ENCODE measurements at regions not wholly inside any gene's neighbourhood (a gene's known extent, or its start where the extent isn't known, plus 50 kb on each side); places are given as distances from the start of the nearest gene placed in this dataset.
"Not testable (repeated sequence)": the region's sequence is repeated elsewhere in the genome, so short reads cannot be mapped to it uniquely, and the experiment has no call there.

GRCh38 chr3:102712896-102713295 lies 278.1 kb downstream of the ZPLD1 start:
- H3K27me3 ChIP-seq (ENCODE audit: control insufficient read depth, insufficient read depth, low read length) = no peaks in the 10 kb centered on the region
- no peak overlapping the region for H3K4me3 ChIP-seq (ENCODE audit: low read length)
- no peaks in the 10 kb centered on the region for H3K36me3 ChIP-seq (ENCODE audit: control insufficient read depth, insufficient read depth, low read length)
- H3K4me1 ChIP-seq (ENCODE audit: control insufficient read depth, insufficient read depth, low read length) = no peaks in the 10 kb centered on the region
- H3K27ac ChIP-seq (ENCODE audit: low read depth, low read length) = no peak overlapping the region
- H3K9ac ChIP-seq (ENCODE audit: low read length) = no peak overlapping the region

GRCh38 chr3:102714567-102714966 lies 279.8 kb downstream of the ZPLD1 start:
- Histone ChIP-seq H3K4me3 (ENCODE audit: low read length) (no peak overlapping the region), H3K27ac (ENCODE audit: low read depth, low read length) (no peak overlapping the region), H3K36me3 (ENCODE audit: control insufficient read depth, insufficient read depth, low read length) (no peaks in the 10 kb centered on the region), H3K27me3 (ENCODE audit: control insufficient read depth, insufficient read depth, low read length) (no peaks in the 10 kb centered on the region), H3K9ac (ENCODE audit: low read length) (no peak overlapping the region), H3K4me1 (ENCODE audit: control insufficient read depth, insufficient read depth, low read length) (no peaks in the 10 kb centered on the region)

GRCh38 chr3:102715030-102715697 lies 280.3 kb downstream of the ZPLD1 start:
- Histone ChIP-seq H3K9ac (ENCODE audit: low read length) (no peak overlapping the region), H3K36me3 (ENCODE audit: control insufficient read depth, insufficient read depth, low read length) (no peaks in the 10 kb centered on the region), H3K4me3 (ENCODE audit: low read length) (no peak overlapping the region), H3K27me3 (ENCODE audit: control insufficient read depth, insufficient read depth, low read length) (no peaks in the 10 kb centered on the region), H3K27ac (ENCODE audit: low read depth, low read length) (no peak overlapping the region), H3K4me1 (ENCODE audit: control insufficient read depth, insufficient read depth, low read length) (no peaks in the 10 kb centered on the region)

GRCh38 chr3:102718651-102719050 lies 283.8 kb downstream of the ZPLD1 start:
- Histone ChIP-seq H3K36me3 (ENCODE audit: control insufficient read depth, insufficient read depth, low read length) (no peaks in the 10 kb centered on the region), H3K9ac (ENCODE audit: low read length) (no peak overlapping the region), H3K27ac (ENCODE audit: low read depth, low read length) (no peak overlapping the region)

DNA sequence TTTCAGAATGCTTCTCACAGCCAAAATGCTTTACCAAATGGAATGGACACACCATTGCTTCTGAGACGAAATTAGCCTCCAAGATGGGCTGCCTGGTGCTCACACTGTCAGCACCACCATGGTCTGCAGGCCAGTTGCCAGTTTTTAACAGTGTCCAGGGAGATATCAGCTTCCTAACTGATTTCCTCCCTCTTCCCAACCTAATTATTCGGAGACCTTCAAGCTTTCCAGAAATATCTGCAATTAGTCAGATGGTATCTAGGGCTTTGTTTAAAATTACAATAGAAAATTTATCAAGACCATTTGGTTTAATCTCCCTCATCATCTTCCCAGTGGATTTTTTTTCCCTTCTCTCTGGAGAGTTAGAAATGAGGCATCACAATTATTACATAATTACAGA lies 287.5 kb downstream of the ZPLD1 start:
- Histone ChIP-seq H3K4me1 (ENCODE audit: control insufficient read depth, insufficient read depth, low read length) (no peaks in the 10 kb centered on the region), H3K27ac (ENCODE audit: low read depth, low read length) (no peak overlapping the region), H3K36me3 (ENCODE audit: control insufficient read depth, insufficient read depth, low read length) (no peaks in the 10 kb centered on the region), H3K4me3 (ENCODE audit: low read length) (no peak overlapping the region), H3K27me3 (ENCODE audit: control insufficient read depth, insufficient read depth, low read length) (no peaks in the 10 kb centered on the region), H3K9ac (ENCODE audit: low read length) (no peak overlapping the region)

More at GRCh38 chr3:102718651-102719050, 283.8 kb downstream of the ZPLD1 start:
- H3K27me3 ChIP-seq (ENCODE audit: control insufficient read depth, insufficient read depth, low read length) = no peaks in the 10 kb centered on the region
- H3K4me3 ChIP-seq (ENCODE audit: low read length) = no peak overlapping the region
- H3K4me1 ChIP-seq (ENCODE audit: control insufficient read depth, insufficient read depth, low read length) = no peaks in the 10 kb centered on the region

GRCh38 chr3:102727340-102727739 lies 292.5 kb downstream of the ZPLD1 start:
- no peaks in the 10 kb centered on the region for H3K27me3 ChIP-seq (ENCODE audit: control insufficient read depth, insufficient read depth, low read length)
- no peaks in the 10 kb centered on the region for H3K4me1 ChIP-seq (ENCODE audit: control insufficient read depth, insufficient read depth, low read length)
- H3K36me3 ChIP-seq (ENCODE audit: control insufficient read depth, insufficient read depth, low read length) = no peaks in the 10 kb centered on the region
- no peak overlapping the region for H3K4me3 ChIP-seq (ENCODE audit: low read length)
- no peak overlapping the region for H3K27ac ChIP-seq (ENCODE audit: low read depth, low read length)
- H3K9ac ChIP-seq (ENCODE audit: low read length) = no peak overlapping the region

DNA sequence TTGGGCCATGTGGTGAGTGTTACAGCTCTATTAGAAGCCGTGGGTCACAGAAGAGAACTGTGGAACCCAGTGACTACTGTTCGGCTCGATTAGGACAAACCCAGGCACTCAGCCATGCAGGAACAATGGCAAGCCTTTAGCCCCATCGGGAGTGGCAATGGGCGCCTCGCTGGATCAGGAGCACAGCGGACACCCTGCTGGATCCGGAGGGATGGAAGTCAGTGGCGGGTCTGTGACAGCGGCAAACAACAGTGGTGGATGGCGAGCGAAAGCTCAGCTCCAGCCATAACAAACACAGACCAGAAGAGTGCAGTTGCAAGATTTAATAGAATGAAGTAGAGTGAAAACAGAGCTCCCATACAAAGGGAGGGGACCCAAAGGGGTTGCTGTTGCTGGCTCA lies 297.8 kb downstream of the ZPLD1 start:
- H3K4me1 ChIP-seq (ENCODE audit: control insufficient read depth, insufficient read depth, low read length); H3K4me3 ChIP-seq (ENCODE audit: low read length); H3K36me3 ChIP-seq (ENCODE audit: control insufficient read depth, insufficient read depth, low read length); H3K27ac ChIP-seq (ENCODE audit: low read depth, low read length); H3K27me3 ChIP-seq (ENCODE audit: control insufficient read depth, insufficient read depth, low read length); H3K9ac ChIP-seq (ENCODE audit: low read length): not testable (repeated sequence)

- no peaks in the 10 kb centered on the region for H3K27me3 ChIP-seq (ENCODE audit: control insufficient read depth, insufficient read depth, low read length)
- H3K9ac ChIP-seq (ENCODE audit: low read length) = no peak overlapping the region
- H3K27ac ChIP-seq (ENCODE audit: low read depth, low read length) = no peak overlapping the region
- no peaks in the 10 kb centered on the region for H3K36me3 ChIP-seq (ENCODE audit: control insufficient read depth, insufficient read depth, low read length)
- no peaks in the 10 kb centered on the region for H3K4me1 ChIP-seq (ENCODE audit: control insufficient read depth, insufficient read depth, low read length)
- H3K4me3 ChIP-seq (ENCODE audit: low read length) = no peak overlapping the region
Observed at GRCh38 chr3:102733791-102734563, 299.2 kb downstream of the ZPLD1 start.

DNA sequence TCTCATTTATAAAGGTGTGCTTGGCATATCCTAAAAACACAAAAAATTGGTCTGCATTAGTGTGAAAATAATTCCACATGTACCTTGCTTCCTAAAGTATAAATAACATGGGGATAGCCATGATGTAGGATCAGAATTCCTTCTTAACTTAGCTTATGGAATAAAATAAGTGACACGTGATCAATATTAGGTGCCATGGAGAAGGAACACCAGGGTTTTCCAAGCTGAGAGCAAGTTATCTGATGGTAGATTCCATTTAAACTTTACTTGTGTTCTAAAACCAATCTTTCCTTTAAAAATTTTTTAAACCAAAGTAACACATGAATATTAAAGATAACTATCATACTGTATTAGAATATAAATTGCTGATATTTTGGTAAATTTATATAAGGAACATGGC lies 300.5 kb downstream of the ZPLD1 start:
- no peaks in the 10 kb centered on the region for H3K4me1 ChIP-seq (ENCODE audit: control insufficient read depth, insufficient read depth, low read length)
- no peak overlapping the region for H3K4me3 ChIP-seq (ENCODE audit: low read length)
- H3K36me3 ChIP-seq (ENCODE audit: control insufficient read depth, insufficient read depth, low read length) = no peaks in the 10 kb centered on the region
- H3K27ac ChIP-seq (ENCODE audit: low read depth, low read length) = no peak overlapping the region
- H3K27me3 ChIP-seq (ENCODE audit: control insufficient read depth, insufficient read depth, low read length) = no peaks in the 10 kb centered on the region
- H3K9ac ChIP-seq (ENCODE audit: low read length) = no peak overlapping the region

GRCh38 chr3:102736288-102736974 lies 301.6 kb downstream of the ZPLD1 start:
- Histone ChIP-seq H3K27ac (ENCODE audit: low read depth, low read length) (no peak overlapping the region), H3K9ac (ENCODE audit: low read length) (no peak overlapping the region), H3K4me3 (ENCODE audit: low read length) (no peak overlapping the region), H3K27me3 (ENCODE audit: control insufficient read depth, insufficient read depth, low read length) (no peaks in the 10 kb centered on the region), H3K4me1 (ENCODE audit: control insufficient read depth, insufficient read depth, low read length) (no peaks in the 10 kb centered on the region), H3K36me3 (ENCODE audit: control insufficient read depth, insufficient read depth, low read length) (no peaks in the 10 kb centered on the region)

DNA sequence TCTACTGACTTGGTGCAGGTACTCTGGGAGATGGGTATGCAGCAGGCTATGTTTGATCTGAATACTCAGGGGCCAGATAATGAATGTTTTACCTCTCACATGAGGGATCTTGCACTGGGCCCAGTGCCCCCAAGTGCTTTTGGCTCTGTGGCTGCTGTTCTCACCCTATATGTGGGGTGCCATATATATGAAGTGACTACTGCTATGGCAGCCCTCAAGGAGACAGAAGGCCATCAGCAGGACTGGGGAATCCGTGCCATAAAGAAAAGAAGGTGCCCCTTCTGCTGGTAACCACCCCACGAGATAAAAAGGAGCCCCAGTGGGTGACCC lies 302.1 kb downstream of the ZPLD1 start:
- Histone ChIP-seq H3K4me1 (ENCODE audit: control insufficient read depth, insufficient read depth, low read length) (no peaks in the 10 kb centered on the region), H3K4me3 (ENCODE audit: low read length) (no peak overlapping the region), H3K9ac (ENCODE audit: low read length) (no peak overlapping the region), H3K27me3 (ENCODE audit: control insufficient read depth, insufficient read depth, low read length) (no peaks in the 10 kb centered on the region), H3K36me3 (ENCODE audit: control insufficient read depth, insufficient read depth, low read length) (no peaks in the 10 kb centered on the region), H3K27ac (ENCODE audit: low read depth, low read length) (no peak overlapping the region)

- Histone ChIP-seq H3K27me3 (ENCODE audit: control insufficient read depth, insufficient read depth, low read length) (no peaks in the 10 kb centered on the region), H3K9ac (ENCODE audit: low read length) (no peak overlapping the region), H3K4me3 (ENCODE audit: low read length) (no peak overlapping the region), H3K4me1 (ENCODE audit: control insufficient read depth, insufficient read depth, low read length) (no peaks in the 10 kb centered on the region), H3K27ac (ENCODE audit: low read depth, low read length) (no peak overlapping the region), H3K36me3 (ENCODE audit: control insufficient read depth, insufficient read depth, low read length) (no peaks in the 10 kb centered on the region)
Observed at GRCh38 chr3:102737353-102737752, 302.5 kb downstream of the ZPLD1 start.

Measured in rectal smooth muscle tissue (tissue), 1 donor.